Loucy (cell line): ENCODE measurements at regions not wholly inside any gene's neighbourhood (a gene's known extent, or its start where the extent isn't known, plus 50 kb on each side); places are given as distances from the start of the nearest gene placed in this dataset.
"Not testable (repeated sequence)": the region's sequence is repeated elsewhere in the genome, so short reads cannot be mapped to it uniquely, and the experiment has no call there.

Experiments used
- CTCF ChIP-seq: fragments of 200-600 bp; sonication (generic); conservative IDR thresholded peaks from 2 replicates; pipeline ENCODE4 v1.5.1; 2014; ENCODE audit warnings: mild to moderate bottlenecking, antibody characterized with exemption, low read length
- EZH2phosphoT487 ChIP-seq: fragments of 200-600 bp; IDR thresholded peaks from 2 replicates; pipeline ENCODE4 v1.6.1; 2018; ENCODE audit warnings: antibody characterized with exemption, mild to moderate bottlenecking, moderate library complexity, borderline replicate concordance

- not testable (repeated sequence) for TF ChIP-seq CTCF, EZH2phosphoT487
Observed at GRCh38 chr13:95430525-95430924, 122.0 kb upstream of the CLDN10 start.
